Stimulated activated CD8-positive, alpha-beta memory T cell treated with anti-CD3 and anti-CD28 coated beads, Interleukin-15, amount 100 ng/mL, for 24 hours (primary cell): ENCODE measurements at regions not wholly inside any gene's neighbourhood (a gene's known extent, or its start where the extent isn't known, plus 50 kb on each side); places are given as distances from the start of the nearest gene placed in this dataset.

ENCODE experiments used
- DNase-seq: peaks from one replicate; pipeline ENCODE4 v3.0.0-alpha.2; 2020; ENCODE audit warnings: low read depth

- no peak for DNase-seq
Measured at GRCh38 chr4:155616117-155616516, 50.5 kb upstream of the GUCY1A1 start.

DNA sequence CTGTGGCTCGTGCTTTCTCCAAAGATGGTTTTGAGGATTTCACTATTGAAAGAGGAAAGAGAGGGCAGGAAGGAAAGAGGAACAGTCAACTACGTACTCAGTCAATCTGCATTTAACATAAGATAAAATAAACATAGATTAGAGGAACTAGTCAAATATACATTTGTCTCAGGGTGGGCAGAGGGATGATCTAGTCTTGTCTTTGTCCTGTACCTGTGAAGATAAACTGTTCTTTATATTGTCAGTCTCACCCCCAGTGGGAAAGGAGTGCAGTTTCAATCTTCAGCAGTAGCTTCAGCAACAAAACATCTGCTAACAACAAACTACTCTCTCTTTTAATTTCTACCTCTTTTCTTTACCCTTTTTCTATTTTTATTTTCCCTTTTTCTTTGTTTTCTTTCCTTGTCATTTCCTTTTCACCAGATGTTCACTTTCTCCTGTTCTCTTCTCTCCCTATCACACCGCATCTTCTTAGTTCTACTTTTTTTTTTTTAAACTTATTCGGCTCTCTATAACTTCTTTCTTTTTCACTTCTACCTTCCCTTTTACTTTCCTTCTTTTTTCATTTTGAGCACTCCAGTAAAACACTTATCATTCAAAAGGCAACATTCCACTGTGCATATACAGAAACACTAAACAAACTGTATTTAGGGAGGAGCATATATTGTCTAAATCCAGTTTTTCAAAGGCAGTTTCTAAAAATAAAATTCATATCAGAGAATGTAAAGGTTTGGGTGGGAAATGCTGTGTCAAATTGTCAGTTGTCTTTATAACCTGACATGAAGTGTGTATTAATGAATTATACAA, 51.4 kb upstream of the GUCY1A1 start:
- DNase-seq = no peak

DNA sequence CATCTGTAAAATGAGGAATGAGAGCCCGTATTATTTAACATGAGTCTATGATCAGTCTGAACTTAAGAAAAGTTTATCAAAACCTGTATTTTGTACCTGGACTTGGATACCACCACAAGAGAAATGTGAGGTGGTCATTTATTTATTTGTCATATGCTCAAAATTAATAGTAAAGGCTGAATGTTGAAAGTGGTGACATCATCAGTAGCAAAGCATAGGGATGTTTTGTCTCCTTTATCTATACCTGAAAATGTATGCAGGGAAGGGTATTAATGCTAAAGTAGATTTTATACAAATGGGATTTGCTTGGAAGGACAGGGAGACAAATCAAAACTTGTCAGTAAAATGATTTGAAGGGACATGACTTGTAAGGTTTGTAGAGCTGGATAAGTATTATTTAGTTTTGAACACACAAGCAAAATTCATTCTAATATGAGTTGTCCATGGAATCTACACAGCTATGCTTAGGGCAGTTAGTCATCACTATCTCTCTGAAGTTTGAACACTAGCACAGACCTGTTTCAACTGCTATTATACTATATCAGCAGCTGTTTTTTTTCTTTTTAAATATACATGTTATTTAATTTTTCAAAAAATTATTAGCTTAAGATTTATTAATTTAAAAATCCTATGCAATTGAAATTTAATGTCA, 52.4 kb upstream of the GUCY1A1 start:
- no peak for DNase-seq

- no peak for DNase-seq
Measured at GRCh38 chr4:155612074-155612473, 54.6 kb upstream of the GUCY1A1 start.

- no peak for DNase-seq
Measured at GRCh38 chr4:155611501-155611900, 55.1 kb upstream of the GUCY1A1 start.

DNA sequence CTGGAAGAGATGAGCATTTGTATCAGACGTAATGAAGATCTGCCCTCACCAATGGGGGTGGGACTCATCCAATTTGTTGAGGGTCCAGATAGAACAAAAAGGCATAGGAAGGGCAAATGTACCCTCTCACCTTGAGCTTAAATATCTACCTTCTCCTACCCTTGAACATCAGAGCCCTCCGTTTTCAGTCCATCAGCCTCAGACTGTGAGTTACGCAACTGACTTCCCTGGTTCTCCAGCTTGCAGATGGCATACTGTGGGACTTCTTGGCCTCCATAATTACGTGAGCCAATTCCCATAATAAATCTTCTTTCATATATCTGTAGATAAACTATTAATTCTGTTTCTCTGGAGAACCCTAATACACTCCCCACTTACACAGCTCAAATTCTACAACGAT, 56.5 kb upstream of the GUCY1A1 start:
- no peak for DNase-seq

GRCh38 chr4:155609455-155610059, 57.1 kb upstream of the GUCY1A1 start:
- DNase-seq = no peak

GRCh38 chr4:155608225-155608885, 58.3 kb upstream of the GUCY1A1 start:
- no peak for DNase-seq

- no peak for DNase-seq
Measured at GRCh38 chr4:155607481-155607880, 59.2 kb upstream of the GUCY1A1 start.

DNA sequence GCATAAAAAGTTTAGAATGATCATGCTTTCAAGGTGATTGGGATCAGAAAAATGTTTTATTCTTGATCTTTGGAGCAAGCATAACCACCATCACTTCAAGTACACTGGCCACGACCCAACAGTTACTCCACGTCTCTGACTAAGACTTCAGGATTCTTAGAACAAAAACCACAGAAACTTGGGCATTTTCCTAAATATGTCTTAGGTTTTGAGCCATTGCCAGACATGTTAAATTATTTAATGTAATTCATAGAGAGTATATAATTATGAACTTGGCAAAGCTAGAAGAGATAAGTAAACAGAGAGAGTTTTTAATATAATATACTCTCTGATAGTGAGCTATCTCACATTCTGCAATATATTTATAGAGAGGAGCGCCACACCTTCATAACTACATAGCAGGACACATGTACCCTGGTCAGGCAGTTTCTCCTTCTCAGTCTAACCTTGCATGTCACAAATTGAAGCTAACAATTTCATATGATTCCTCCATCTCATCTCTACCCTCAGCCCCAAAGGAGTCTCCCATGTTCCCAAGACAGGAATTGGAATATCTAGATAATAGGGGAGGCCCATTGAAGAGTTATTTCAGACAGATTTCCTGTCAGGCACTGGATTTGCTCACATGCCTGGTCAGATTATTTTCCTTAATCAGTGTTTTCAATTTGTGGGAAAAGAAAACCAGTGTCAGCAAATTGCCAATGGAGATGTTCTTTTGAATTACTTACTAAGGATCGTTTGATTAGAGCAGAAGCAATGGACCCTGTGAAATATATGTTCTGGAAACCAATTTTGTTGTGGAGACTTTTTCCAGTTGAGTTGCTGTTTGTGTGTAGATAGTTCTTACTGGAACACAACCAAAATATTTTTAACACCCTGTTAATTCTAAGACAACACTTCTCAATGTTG, 61.7 kb upstream of the GUCY1A1 start:
- DNase-seq = no peak

- DNase-seq = no peak
Measured at GRCh38 chr4:155603360-155603891, 63.2 kb upstream of the GUCY1A1 start.

- no peak for DNase-seq
Measured at GRCh38 chr4:155602351-155603140, 64.1 kb upstream of the GUCY1A1 start.

DNA sequence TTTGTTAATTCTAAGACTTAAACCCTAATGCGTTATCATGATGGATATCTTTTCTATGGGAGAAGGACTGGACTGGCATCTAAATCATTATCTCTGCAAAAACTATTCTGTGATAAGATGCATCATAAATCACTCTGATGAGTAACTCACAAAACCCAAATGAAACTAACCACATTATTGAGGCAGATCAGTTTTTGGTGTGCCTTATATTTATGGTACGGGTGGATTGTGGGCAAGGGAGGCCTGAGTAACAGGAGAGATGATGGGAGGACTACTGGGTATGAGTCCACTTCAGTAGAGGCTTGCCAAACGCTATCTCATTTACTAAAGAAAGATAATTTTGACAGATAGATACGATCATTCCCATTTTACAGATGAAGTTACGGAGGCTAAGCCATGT, 66.4 kb upstream of the GUCY1A1 start:
- DNase-seq = no peak

DNA sequence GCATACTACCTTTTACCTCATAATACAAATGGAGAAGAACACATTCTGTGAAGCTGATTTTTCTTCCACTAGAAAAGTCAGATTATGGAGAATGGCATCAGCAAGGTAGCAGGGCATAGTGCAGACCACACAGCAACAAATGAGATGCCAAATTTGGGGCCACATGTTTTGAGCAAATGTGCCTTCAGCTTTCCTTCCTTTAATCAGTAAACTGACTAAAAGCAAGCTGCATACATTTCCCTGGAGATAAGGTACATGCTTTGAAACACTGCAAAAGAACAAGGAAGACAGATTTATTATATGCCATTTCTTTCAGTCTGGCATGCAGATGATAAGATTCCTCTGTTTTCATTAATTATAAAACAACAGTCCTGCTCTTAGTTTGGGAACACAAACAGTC, 67.1 kb upstream of the GUCY1A1 start:
- DNase-seq = no peak

DNA sequence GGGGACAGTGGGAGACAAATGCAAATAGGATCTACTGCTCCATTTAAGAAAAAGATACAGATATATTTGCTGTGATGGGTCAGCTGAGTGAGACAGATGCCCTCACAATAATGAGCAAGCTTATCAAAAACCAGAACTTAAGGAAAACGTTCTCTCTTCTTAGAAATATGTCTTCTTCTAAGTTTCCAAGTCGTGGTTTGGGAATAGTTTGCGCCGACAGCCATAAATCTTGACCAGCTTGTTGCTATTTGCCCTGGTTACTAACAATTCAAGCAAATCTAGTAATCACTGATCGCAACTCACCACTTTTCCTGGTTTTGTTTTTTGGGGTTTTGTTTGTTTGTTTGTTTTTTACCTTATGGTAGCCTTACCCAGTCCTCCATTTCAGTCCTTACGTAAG, 67.6 kb upstream of the GUCY1A1 start:
- no peak for DNase-seq

GRCh38 chr4:155597933-155598451, 68.7 kb upstream of the GUCY1A1 start:
- no peak for DNase-seq

GRCh38 chr4:155597281-155597680, 69.4 kb upstream of the GUCY1A1 start:
- DNase-seq = no peak

- DNase-seq = no peak
Measured at GRCh38 chr4:155593793-155594192, 72.9 kb upstream of the GUCY1A1 start.

DNA sequence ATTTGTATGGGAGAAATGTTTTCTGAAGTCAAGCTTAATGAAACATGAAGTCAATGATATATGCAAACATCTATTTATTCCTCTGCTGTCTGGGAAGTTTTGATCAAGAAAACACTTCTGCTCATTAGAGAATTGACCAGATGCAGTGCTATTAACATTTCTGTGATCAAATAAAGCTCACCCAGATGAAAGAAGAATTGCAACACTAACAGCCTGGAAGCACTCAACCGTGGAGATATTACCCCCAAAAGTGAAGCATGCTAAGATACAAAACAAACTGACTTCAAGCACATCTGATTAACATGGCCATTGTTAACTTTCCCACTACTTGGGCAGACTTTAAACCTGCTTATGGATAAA, 73.7 kb upstream of the GUCY1A1 start:
- DNase-seq = no peak

DNA sequence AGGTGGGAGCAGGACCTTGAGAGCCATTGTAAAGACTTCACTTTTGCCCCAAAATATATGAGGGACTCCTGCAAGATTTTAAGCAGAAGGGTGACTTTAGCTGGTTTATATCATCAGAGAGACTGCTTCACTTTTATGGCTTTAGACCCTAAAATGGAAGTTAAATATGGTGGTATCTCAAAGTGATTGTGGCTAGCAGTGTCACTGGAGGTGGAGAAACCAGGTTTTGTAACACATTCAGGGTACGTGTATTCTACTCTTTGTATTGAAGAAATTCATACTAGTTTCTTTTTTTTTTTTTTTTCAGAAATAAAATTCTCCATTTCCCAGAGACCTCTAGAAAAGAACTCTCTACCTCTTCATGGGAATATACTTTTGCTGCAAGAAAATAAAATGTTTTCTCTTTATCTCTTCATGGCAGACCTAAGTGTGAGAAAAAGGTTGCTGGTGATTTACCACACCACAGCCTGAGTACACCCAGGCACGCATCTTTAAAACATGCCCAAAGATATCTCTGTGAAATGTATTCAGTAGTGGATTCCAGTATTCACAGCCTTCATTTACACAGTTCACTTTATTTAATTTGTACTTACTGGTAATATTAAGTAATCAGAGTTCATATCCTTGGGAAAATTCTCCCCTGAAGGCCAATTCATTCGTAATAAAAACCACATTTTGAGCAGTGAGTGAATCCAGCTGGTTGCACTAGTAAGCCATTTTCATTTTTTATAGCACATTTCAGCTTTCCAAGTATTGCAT, 74.3 kb upstream of the GUCY1A1 start:
- DNase-seq = no peak
